ENCODE measurements at regions not wholly inside any gene's neighbourhood (a gene's known extent, or its start where the extent isn't known, plus 50 kb on each side); places are given as distances from the start of the nearest gene placed in this dataset.

- Histone ChIP-seq H3K27me3 (ENCODE audit: control insufficient read depth, insufficient read depth, low read length) (no peaks in the 10 kb centered on the region), H3K36me3 (ENCODE audit: control insufficient read depth, insufficient read depth, low read length) (no peaks in the 10 kb centered on the region), H3K4me3 (ENCODE audit: low read depth in 2 of 2, low read length in 2 of 2) (no peak overlapping the region), H3K9me3 (ENCODE audit: control insufficient read depth, insufficient read depth, low read depth, low read length) (no peaks in the 10 kb centered on the region), H3K4me1 (ENCODE audit: control insufficient read depth, insufficient read depth, low read length) (no peaks in the 10 kb centered on the region), H3K27ac (ENCODE audit: low read length) (no peak overlapping the region)
- intact Hi-C loops (cut with micrococcal nuclease; ENCODE audit: unreplicated experiment) (no loop called here), in situ Hi-C loops (cut with HindIII; ENCODE audit: low pct_unique_long_range_greater_than_20kb, low sequenced_read_pairs) (no loop called here)
- TF ChIP-seq, protein P1, sequence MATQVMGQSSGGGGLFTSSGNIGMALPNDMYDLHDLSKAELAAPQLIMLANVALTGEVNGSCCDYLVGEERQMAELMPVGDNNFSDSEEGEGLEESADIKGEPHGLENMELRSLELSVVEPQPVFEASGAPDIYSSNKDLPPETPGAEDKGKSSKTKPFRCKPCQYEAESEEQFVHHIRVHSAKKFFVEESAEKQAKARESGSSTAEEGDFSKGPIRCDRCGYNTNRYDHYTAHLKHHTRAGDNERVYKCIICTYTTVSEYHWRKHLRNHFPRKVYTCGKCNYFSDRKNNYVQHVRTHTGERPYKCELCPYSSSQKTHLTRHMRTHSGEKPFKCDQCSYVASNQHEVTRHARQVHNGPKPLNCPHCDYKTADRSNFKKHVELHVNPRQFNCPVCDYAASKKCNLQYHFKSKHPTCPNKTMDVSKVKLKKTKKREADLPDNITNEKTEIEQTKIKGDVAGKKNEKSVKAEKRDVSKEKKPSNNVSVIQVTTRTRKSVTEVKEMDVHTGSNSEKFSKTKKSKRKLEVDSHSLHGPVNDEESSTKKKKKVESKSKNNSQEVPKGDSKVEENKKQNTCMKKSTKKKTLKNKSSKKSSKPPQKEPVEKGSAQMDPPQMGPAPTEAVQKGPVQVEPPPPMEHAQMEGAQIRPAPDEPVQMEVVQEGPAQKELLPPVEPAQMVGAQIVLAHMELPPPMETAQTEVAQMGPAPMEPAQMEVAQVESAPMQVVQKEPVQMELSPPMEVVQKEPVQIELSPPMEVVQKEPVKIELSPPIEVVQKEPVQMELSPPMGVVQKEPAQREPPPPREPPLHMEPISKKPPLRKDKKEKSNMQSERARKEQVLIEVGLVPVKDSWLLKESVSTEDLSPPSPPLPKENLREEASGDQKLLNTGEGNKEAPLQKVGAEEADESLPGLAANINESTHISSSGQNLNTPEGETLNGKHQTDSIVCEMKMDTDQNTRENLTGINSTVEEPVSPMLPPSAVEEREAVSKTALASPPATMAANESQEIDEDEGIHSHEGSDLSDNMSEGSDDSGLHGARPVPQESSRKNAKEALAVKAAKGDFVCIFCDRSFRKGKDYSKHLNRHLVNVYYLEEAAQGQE (IDR thresholded peaks at IDR 0.05; ENCODE audit: insufficient read depth in 1 of 2, low read depth in 2 of 2, low read length in 1 of 2), result no peak
- TF ChIP-seq TCF7L2 (IDR thresholded peaks at IDR 0.05; ENCODE audit: low read depth, low read length) (no peak), POLR2AphosphoS5 (IDR thresholded peaks at IDR 0.05; ENCODE audit: low read depth, low read length) (no peak), CTCF (IDR thresholded peaks at IDR 0.05) (no peak), SIN3A (IDR thresholded peaks at IDR 0.05; ENCODE audit: borderline replicate concordance, insufficient read depth, low read depth, low read length) (no peak)
- no peak for ATAC-seq
- DNase-seq (ENCODE audit: low read depth, low spot score), result no peak
- ChIA-PET CTCF (no interaction called here), POLR2A (no interaction called here)
- no TSS peak for BruUV-seq (replicated peaks)
Measured at GRCh38 chrX:10983526-10983925, 127.6 kb upstream of the HCCS start.

GRCh38 chrX:10984213-10984612 is 126.9 kb upstream of the HCCS start:
- intact Hi-C loops (cut with micrococcal nuclease; ENCODE audit: unreplicated experiment) (no loop called here), in situ Hi-C loops (cut with HindIII; ENCODE audit: low pct_unique_long_range_greater_than_20kb, low sequenced_read_pairs) (no loop called here)
- ChIA-PET CTCF (no interaction called here), POLR2A (no interaction called here)
- BruUV-seq (replicated peaks), result no TSS peak
- Histone ChIP-seq H3K36me3 (ENCODE audit: control insufficient read depth, insufficient read depth, low read length) (no peaks in the 10 kb centered on the region), H3K27me3 (ENCODE audit: control insufficient read depth, insufficient read depth, low read length) (no peaks in the 10 kb centered on the region), H3K9me3 (ENCODE audit: control insufficient read depth, insufficient read depth, low read depth, low read length) (no peaks in the 10 kb centered on the region), H3K27ac (ENCODE audit: low read length) (no peak overlapping the region), H3K4me1 (ENCODE audit: control insufficient read depth, insufficient read depth, low read length) (no peaks in the 10 kb centered on the region), H3K4me3 (ENCODE audit: low read depth in 2 of 2, low read length in 2 of 2) (no peak overlapping the region)
- DNase-seq (ENCODE audit: low read depth, low spot score) (no peak), ATAC-seq (no peak)
- TF ChIP-seq TCF7L2 (IDR thresholded peaks at IDR 0.05; ENCODE audit: low read depth, low read length), result no peak
- TF ChIP-seq, protein P1 (IDR thresholded peaks at IDR 0.05; ENCODE audit: insufficient read depth in 1 of 2, low read depth in 2 of 2, low read length in 1 of 2), result no peak
- TF ChIP-seq SIN3A (IDR thresholded peaks at IDR 0.05; ENCODE audit: borderline replicate concordance, insufficient read depth, low read depth, low read length), result no peak
- TF ChIP-seq CTCF (IDR thresholded peaks at IDR 0.05), result no peak
- no peak for TF ChIP-seq POLR2AphosphoS5 (IDR thresholded peaks at IDR 0.05; ENCODE audit: low read depth, low read length)

All from Panc1 (cell line).